ENCODE measurements at regions not wholly inside any gene's neighbourhood (a gene's known extent, or its start where the extent isn't known, plus 50 kb on each side); places are given as distances from the start of the nearest gene placed in this dataset.

GRCh38 chr1:38344716-38345115 is 298.1 kb upstream of the POU3F1 start:
- Histone ChIP-seq H3K9ac (ENCODE audit: low read depth in 1 of 2, low read length in 2 of 2) (no peak overlapping the region), H3K36me3 (ENCODE audit: control insufficient read depth in 1 of 2, insufficient read depth in 2 of 2, low read length in 2 of 2) (no peaks in the 10 kb centered on the region), H3K4me1 (ENCODE audit: control insufficient read depth in 1 of 2, insufficient read depth in 2 of 2, low read length in 2 of 2) (no peaks in the 10 kb centered on the region), H3K4me3 (ENCODE audit: low read depth in 1 of 2, low read length in 2 of 2) (no peak overlapping the region), H3K9me3 (ENCODE audit: control insufficient read depth in 1 of 2, low read length in 2 of 2) (peaks cover 4 to 9% of the 10 kb centered on the region in 2 donors), H3K27me3 (ENCODE audit: control insufficient read depth in 1 of 2, insufficient read depth in 2 of 2, low read length in 2 of 2) (no peaks in the 10 kb centered on the region), H3K27ac (ENCODE audit: low read depth, low read length) (no peak overlapping the region)

- H3K4me3 ChIP-seq (ENCODE audit: low read depth in 1 of 2, low read length in 2 of 2), result no peak overlapping the region
- no peak overlapping the region for H3K27ac ChIP-seq (ENCODE audit: low read depth, low read length)
- peaks cover 4 to 5% of the 10 kb centered on the region in 2 donors for H3K9me3 ChIP-seq (ENCODE audit: control insufficient read depth in 1 of 2, low read length in 2 of 2)
- H3K4me1 ChIP-seq (ENCODE audit: control insufficient read depth in 1 of 2, insufficient read depth in 2 of 2, low read length in 2 of 2), result no peaks in the 10 kb centered on the region
- peaks cover 4 to 9% of the 10 kb centered on the region in 2 donors for H3K27me3 ChIP-seq (ENCODE audit: control insufficient read depth in 1 of 2, insufficient read depth in 2 of 2, low read length in 2 of 2)
- H3K36me3 ChIP-seq (ENCODE audit: control insufficient read depth in 1 of 2, insufficient read depth in 2 of 2, low read length in 2 of 2), result no peaks in the 10 kb centered on the region
- no peak overlapping the region for H3K9ac ChIP-seq (ENCODE audit: low read depth in 1 of 2, low read length in 2 of 2)
Observed at GRCh38 chr1:38341694-38342093, 295.1 kb upstream of the POU3F1 start.

- Histone ChIP-seq H3K9ac (ENCODE audit: low read depth in 1 of 2, low read length in 2 of 2) (no peak overlapping the region), H3K9me3 (ENCODE audit: control insufficient read depth in 1 of 2, low read length in 2 of 2) (peaks cover 1 to 2% of the 10 kb centered on the region in 2 donors), H3K27ac (ENCODE audit: low read depth, low read length) (no peak overlapping the region), H3K36me3 (ENCODE audit: control insufficient read depth in 1 of 2, insufficient read depth in 2 of 2, low read length in 2 of 2) (no peaks in the 10 kb centered on the region), H3K4me3 (ENCODE audit: low read depth in 1 of 2, low read length in 2 of 2) (no peak overlapping the region), H3K27me3 (ENCODE audit: control insufficient read depth in 1 of 2, insufficient read depth in 2 of 2, low read length in 2 of 2) (peaks cover 9 to 22% of the 10 kb centered on the region in 2 donors), H3K4me1 (ENCODE audit: control insufficient read depth in 1 of 2, insufficient read depth in 2 of 2, low read length in 2 of 2) (no peaks in the 10 kb centered on the region)
Observed at GRCh38 chr1:38340409-38340808, 293.8 kb upstream of the POU3F1 start.

- Histone ChIP-seq H3K27me3 (ENCODE audit: control insufficient read depth in 1 of 2, insufficient read depth in 2 of 2, low read length in 2 of 2) (peaks cover 14 to 22% of the 10 kb centered on the region in 2 donors), H3K4me1 (ENCODE audit: control insufficient read depth in 1 of 2, insufficient read depth in 2 of 2, low read length in 2 of 2) (no peaks in the 10 kb centered on the region), H3K9ac (ENCODE audit: low read depth in 1 of 2, low read length in 2 of 2) (no peak overlapping the region), H3K36me3 (ENCODE audit: control insufficient read depth in 1 of 2, insufficient read depth in 2 of 2, low read length in 2 of 2) (no peaks in the 10 kb centered on the region), H3K9me3 (ENCODE audit: control insufficient read depth in 1 of 2, low read length in 2 of 2) (no peaks in the 10 kb centered on the region), H3K27ac (ENCODE audit: low read depth, low read length) (no peak overlapping the region), H3K4me3 (ENCODE audit: low read depth in 1 of 2, low read length in 2 of 2) (no peak overlapping the region)
Observed at GRCh38 chr1:38337711-38338110, 291.1 kb upstream of the POU3F1 start.

GRCh38 chr1:38336961-38337360 is 290.4 kb upstream of the POU3F1 start:
- H3K4me3 ChIP-seq (ENCODE audit: low read depth in 1 of 2, low read length in 2 of 2), result no peak overlapping the region
- no peak overlapping the region for H3K9ac ChIP-seq (ENCODE audit: low read depth in 1 of 2, low read length in 2 of 2)
- H3K4me1 ChIP-seq (ENCODE audit: control insufficient read depth in 1 of 2, insufficient read depth in 2 of 2, low read length in 2 of 2), result no peaks in the 10 kb centered on the region
- no peaks in the 10 kb centered on the region for H3K9me3 ChIP-seq (ENCODE audit: control insufficient read depth in 1 of 2, low read length in 2 of 2)
- H3K27me3 ChIP-seq (ENCODE audit: control insufficient read depth in 1 of 2, insufficient read depth in 2 of 2, low read length in 2 of 2), result peaks cover 14 to 22% of the 10 kb centered on the region in 2 donors
- H3K36me3 ChIP-seq (ENCODE audit: control insufficient read depth in 1 of 2, insufficient read depth in 2 of 2, low read length in 2 of 2), result no peaks in the 10 kb centered on the region
- no peak overlapping the region for H3K27ac ChIP-seq (ENCODE audit: low read depth, low read length)

GRCh38 chr1:38336301-38336923 is 289.8 kb upstream of the POU3F1 start:
- no peak overlapping the region for H3K27ac ChIP-seq (ENCODE audit: low read depth, low read length)
- H3K36me3 ChIP-seq (ENCODE audit: control insufficient read depth in 1 of 2, insufficient read depth in 2 of 2, low read length in 2 of 2), result no peaks in the 10 kb centered on the region
- peaks cover 14 to 22% of the 10 kb centered on the region in 2 donors for H3K27me3 ChIP-seq (ENCODE audit: control insufficient read depth in 1 of 2, insufficient read depth in 2 of 2, low read length in 2 of 2)
- H3K4me1 ChIP-seq (ENCODE audit: control insufficient read depth in 1 of 2, insufficient read depth in 2 of 2, low read length in 2 of 2), result no peaks in the 10 kb centered on the region
- no peaks in the 10 kb centered on the region for H3K9me3 ChIP-seq (ENCODE audit: control insufficient read depth in 1 of 2, low read length in 2 of 2)
- no peak overlapping the region for H3K4me3 ChIP-seq (ENCODE audit: low read depth in 1 of 2, low read length in 2 of 2)
- H3K9ac ChIP-seq (ENCODE audit: low read depth in 1 of 2, low read length in 2 of 2), result no peak overlapping the region

GRCh38 chr1:38334930-38335592 is 288.5 kb upstream of the POU3F1 start:
- no peak overlapping the region for H3K27ac ChIP-seq (ENCODE audit: low read depth, low read length)
- H3K36me3 ChIP-seq (ENCODE audit: control insufficient read depth in 1 of 2, insufficient read depth in 2 of 2, low read length in 2 of 2), result no peaks in the 10 kb centered on the region
- no peaks in the 10 kb centered on the region for H3K4me1 ChIP-seq (ENCODE audit: control insufficient read depth in 1 of 2, insufficient read depth in 2 of 2, low read length in 2 of 2)
- H3K9me3 ChIP-seq (ENCODE audit: control insufficient read depth in 1 of 2, low read length in 2 of 2), result no peaks in the 10 kb centered on the region
- H3K9ac ChIP-seq (ENCODE audit: low read depth in 1 of 2, low read length in 2 of 2), result no peak overlapping the region
- peaks cover 14 to 22% of the 10 kb centered on the region in 2 donors for H3K27me3 ChIP-seq (ENCODE audit: control insufficient read depth in 1 of 2, insufficient read depth in 2 of 2, low read length in 2 of 2)
- H3K4me3 ChIP-seq (ENCODE audit: low read depth in 1 of 2, low read length in 2 of 2), result no peak overlapping the region

- Histone ChIP-seq H3K27me3 (ENCODE audit: control insufficient read depth in 1 of 2, insufficient read depth in 2 of 2, low read length in 2 of 2) (peaks cover 14 to 17% of the 10 kb centered on the region in 2 donors), H3K9me3 (ENCODE audit: control insufficient read depth in 1 of 2, low read length in 2 of 2) (no peaks in the 10 kb centered on the region), H3K4me3 (ENCODE audit: low read depth in 1 of 2, low read length in 2 of 2) (no peak overlapping the region), H3K27ac (ENCODE audit: low read depth, low read length) (no peak overlapping the region), H3K36me3 (ENCODE audit: control insufficient read depth in 1 of 2, insufficient read depth in 2 of 2, low read length in 2 of 2) (no peaks in the 10 kb centered on the region), H3K4me1 (ENCODE audit: control insufficient read depth in 1 of 2, insufficient read depth in 2 of 2, low read length in 2 of 2) (no peaks in the 10 kb centered on the region), H3K9ac (ENCODE audit: low read depth in 1 of 2, low read length in 2 of 2) (no peak overlapping the region)
Observed at GRCh38 chr1:38332649-38333310, 286.2 kb upstream of the POU3F1 start.

GRCh38 chr1:38331496-38332210 is 285.1 kb upstream of the POU3F1 start:
- Histone ChIP-seq H3K9ac (ENCODE audit: low read depth in 1 of 2, low read length in 2 of 2) (no peak overlapping the region), H3K9me3 (ENCODE audit: control insufficient read depth in 1 of 2, low read length in 2 of 2) (no peaks in the 10 kb centered on the region), H3K27ac (ENCODE audit: low read depth, low read length) (no peak overlapping the region), H3K4me1 (ENCODE audit: control insufficient read depth in 1 of 2, insufficient read depth in 2 of 2, low read length in 2 of 2) (no peaks in the 10 kb centered on the region), H3K36me3 (ENCODE audit: control insufficient read depth in 1 of 2, insufficient read depth in 2 of 2, low read length in 2 of 2) (no peaks in the 10 kb centered on the region), H3K27me3 (ENCODE audit: control insufficient read depth in 1 of 2, insufficient read depth in 2 of 2, low read length in 2 of 2) (peaks cover 10 to 20% of the 10 kb centered on the region in 2 donors), H3K4me3 (ENCODE audit: low read depth in 1 of 2, low read length in 2 of 2) (no peak overlapping the region)

- no peaks in the 10 kb centered on the region for H3K4me1 ChIP-seq (ENCODE audit: control insufficient read depth in 1 of 2, insufficient read depth in 2 of 2, low read length in 2 of 2)
- no peak overlapping the region for H3K4me3 ChIP-seq (ENCODE audit: low read depth in 1 of 2, low read length in 2 of 2)
- H3K36me3 ChIP-seq (ENCODE audit: control insufficient read depth in 1 of 2, insufficient read depth in 2 of 2, low read length in 2 of 2), result no peaks in the 10 kb centered on the region
- H3K9ac ChIP-seq (ENCODE audit: low read depth in 1 of 2, low read length in 2 of 2), result no peak overlapping the region
- no peak overlapping the region for H3K27ac ChIP-seq (ENCODE audit: low read depth, low read length)
- no peaks in the 10 kb centered on the region for H3K9me3 ChIP-seq (ENCODE audit: control insufficient read depth in 1 of 2, low read length in 2 of 2)
- peaks cover 5 to 15% of the 10 kb centered on the region in 2 donors for H3K27me3 ChIP-seq (ENCODE audit: control insufficient read depth in 1 of 2, insufficient read depth in 2 of 2, low read length in 2 of 2)
Observed at GRCh38 chr1:38330799-38331198, 284.2 kb upstream of the POU3F1 start.
